ENCODE measurements at regions not wholly inside any gene's neighbourhood (a gene's known extent, or its start where the extent isn't known, plus 50 kb on each side); places are given as distances from the start of the nearest gene placed in this dataset.

DNA sequence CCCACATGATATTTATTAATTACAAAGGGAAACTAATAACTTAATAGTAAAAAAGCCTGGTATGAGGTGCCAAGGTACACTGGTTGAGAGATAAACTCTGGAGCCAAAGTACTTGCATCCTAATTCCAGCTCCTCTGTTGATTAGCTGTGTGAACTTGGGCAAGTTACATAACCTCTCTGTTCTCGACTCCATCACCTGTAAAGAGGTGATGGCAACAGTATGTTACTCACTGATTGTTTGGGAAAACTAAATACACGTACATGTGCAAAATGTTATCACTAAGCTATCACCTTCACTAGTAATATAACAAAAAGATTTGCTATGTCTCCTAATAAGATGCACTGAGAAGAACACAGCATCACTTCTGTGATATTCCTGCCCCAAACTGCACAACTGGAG, 206.4 kb downstream of the MEX3B start:
- TF ChIP-seq FOXK1 (CRISPR knock-in tag; IDR thresholded peaks at IDR 0.05) (no peak), SP1 (CRISPR knock-in tag; conservative IDR thresholded peaks at IDR 0.05) (no peak)
- TF ChIP-seq, protein P1, sequence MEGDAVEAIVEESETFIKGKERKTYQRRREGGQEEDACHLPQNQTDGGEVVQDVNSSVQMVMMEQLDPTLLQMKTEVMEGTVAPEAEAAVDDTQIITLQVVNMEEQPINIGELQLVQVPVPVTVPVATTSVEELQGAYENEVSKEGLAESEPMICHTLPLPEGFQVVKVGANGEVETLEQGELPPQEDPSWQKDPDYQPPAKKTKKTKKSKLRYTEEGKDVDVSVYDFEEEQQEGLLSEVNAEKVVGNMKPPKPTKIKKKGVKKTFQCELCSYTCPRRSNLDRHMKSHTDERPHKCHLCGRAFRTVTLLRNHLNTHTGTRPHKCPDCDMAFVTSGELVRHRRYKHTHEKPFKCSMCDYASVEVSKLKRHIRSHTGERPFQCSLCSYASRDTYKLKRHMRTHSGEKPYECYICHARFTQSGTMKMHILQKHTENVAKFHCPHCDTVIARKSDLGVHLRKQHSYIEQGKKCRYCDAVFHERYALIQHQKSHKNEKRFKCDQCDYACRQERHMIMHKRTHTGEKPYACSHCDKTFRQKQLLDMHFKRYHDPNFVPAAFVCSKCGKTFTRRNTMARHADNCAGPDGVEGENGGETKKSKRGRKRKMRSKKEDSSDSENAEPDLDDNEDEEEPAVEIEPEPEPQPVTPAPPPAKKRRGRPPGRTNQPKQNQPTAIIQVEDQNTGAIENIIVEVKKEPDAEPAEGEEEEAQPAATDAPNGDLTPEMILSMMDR (IDR thresholded peaks at IDR 0.05) = no peak
- TF ChIP-seq, protein P2, sequence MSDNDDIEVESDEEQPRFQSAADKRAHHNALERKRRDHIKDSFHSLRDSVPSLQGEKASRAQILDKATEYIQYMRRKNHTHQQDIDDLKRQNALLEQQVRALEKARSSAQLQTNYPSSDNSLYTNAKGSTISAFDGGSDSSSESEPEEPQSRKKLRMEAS (CRISPR knock-in tag; IDR thresholded peaks at IDR 0.05) = no peak
- TF ChIP-seq, protein P3, sequence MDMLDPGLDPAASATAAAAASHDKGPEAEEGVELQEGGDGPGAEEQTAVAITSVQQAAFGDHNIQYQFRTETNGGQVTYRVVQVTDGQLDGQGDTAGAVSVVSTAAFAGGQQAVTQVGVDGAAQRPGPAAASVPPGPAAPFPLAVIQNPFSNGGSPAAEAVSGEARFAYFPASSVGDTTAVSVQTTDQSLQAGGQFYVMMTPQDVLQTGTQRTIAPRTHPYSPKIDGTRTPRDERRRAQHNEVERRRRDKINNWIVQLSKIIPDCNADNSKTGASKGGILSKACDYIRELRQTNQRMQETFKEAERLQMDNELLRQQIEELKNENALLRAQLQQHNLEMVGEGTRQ (CRISPR knock-in tag; IDR thresholded peaks at IDR 0.05) = no peak
- TF ChIP-seq, protein P4, sequence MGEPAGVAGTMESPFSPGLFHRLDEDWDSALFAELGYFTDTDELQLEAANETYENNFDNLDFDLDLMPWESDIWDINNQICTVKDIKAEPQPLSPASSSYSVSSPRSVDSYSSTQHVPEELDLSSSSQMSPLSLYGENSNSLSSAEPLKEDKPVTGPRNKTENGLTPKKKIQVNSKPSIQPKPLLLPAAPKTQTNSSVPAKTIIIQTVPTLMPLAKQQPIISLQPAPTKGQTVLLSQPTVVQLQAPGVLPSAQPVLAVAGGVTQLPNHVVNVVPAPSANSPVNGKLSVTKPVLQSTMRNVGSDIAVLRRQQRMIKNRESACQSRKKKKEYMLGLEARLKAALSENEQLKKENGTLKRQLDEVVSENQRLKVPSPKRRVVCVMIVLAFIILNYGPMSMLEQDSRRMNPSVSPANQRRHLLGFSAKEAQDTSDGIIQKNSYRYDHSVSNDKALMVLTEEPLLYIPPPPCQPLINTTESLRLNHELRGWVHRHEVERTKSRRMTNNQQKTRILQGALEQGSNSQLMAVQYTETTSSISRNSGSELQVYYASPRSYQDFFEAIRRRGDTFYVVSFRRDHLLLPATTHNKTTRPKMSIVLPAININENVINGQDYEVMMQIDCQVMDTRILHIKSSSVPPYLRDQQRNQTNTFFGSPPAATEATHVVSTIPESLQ (CRISPR knock-in tag; IDR thresholded peaks at IDR 0.05) = no peak
